ENCODE measurements at regions not wholly inside any gene's neighbourhood (a gene's known extent, or its start where the extent isn't known, plus 50 kb on each side); places are given as distances from the start of the nearest gene placed in this dataset.

- H2AFZ ChIP-seq (ENCODE audit: insufficient read depth, low read depth, low read length, poor library complexity, severe bottlenecking): no peak overlapping the region
- Mint-ChIP-seq H3K36me3 (no peaks in the 10 kb centered on the region), H3K27ac (no peak overlapping the region), H3K27me3 (ENCODE audit: low read depth in 3 of 3) (peaks cover 0 to 1% (median 0%) of the 10 kb centered on the region in 3 donors), H3K4me1 (no peaks in the 10 kb centered on the region), H3K4me3 (no peak overlapping the region), H3K9me3 (peaks cover 2 to 23% (median 9%) of the 10 kb centered on the region in 7 donors)
- H3K9me3 ChIP-seq (replicated peaks in 1 of 2; ENCODE audit: control insufficient read depth in 1 of 2, insufficient read depth in 1 of 2, low read length in 2 of 2): peaks cover 0 to 4% of the 10 kb centered on the region in 2 donors
- no peak overlapping the region for H3K4me3 ChIP-seq (replicated peaks in 1 of 3; ENCODE audit: low read depth in 2 of 3, low read length in 3 of 3)
- no peak overlapping the region for H3K27ac ChIP-seq (ENCODE audit: low read depth in 1 of 2, low read length in 2 of 2)
- H3K4me1 ChIP-seq (ENCODE audit: control insufficient read depth in 1 of 2, insufficient read depth in 2 of 2, low read length in 2 of 2): no peaks in the 10 kb centered on the region
- no peak overlapping the region for H3K4me2 ChIP-seq (replicated peaks; ENCODE audit: extremely low read depth, low read length, poor library complexity, severe bottlenecking)
- no peak for DNase-seq
- no peaks in the 10 kb centered on the region for H4K20me1 ChIP-seq (ENCODE audit: insufficient read depth, low read length)
- no peaks in the 10 kb centered on the region for H3K36me3 ChIP-seq (replicated peaks in 1 of 2; ENCODE audit: control insufficient read depth in 1 of 2, insufficient read depth in 2 of 2, low read length in 2 of 2)
- no peak for TF ChIP-seq CTCF (IDR thresholded peaks at IDR 0.05)
- H3K27me3 ChIP-seq (ENCODE audit: control insufficient read depth in 2 of 2, insufficient read depth in 2 of 2, low read length in 2 of 2): no peaks in the 10 kb centered on the region
- no peak overlapping the region for H3K9ac ChIP-seq (ENCODE audit: insufficient read depth, low read length, poor library complexity, severe bottlenecking)
- no peaks in the 10 kb centered on the region for H3K79me2 ChIP-seq (ENCODE audit: insufficient read depth, low read length)
- WGBS (ENCODE audit: insufficient coverage): no CpG with 5 or more reads among the region's 3 CpGs
- intact Hi-C loops (cut with micrococcal nuclease): no loop called here
Measured at GRCh38 chr2:107290041-107290440, 404.1 kb upstream of the ST6GAL2 start.

DNA sequence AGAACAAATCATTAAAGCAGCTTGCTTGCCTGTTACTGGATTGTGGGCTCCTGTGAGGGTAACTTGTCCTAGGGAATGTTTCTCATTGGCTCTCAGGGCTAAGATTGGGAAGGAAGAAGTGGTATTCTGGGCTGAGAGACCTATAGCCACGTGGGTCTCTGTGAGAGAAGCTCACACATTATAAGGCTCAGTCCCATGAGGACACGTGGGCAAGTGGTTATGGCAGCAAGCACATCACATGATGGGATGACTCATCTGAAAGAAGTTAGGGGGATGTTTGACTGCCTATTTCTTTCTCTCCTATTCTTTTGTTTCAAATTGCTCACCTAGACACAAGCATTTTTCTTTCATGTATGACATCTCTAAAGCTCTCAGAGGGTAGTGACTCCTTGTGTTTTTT lies 418.0 kb upstream of the ST6GAL2 start:
- no peaks in the 10 kb centered on the region for H3K27me3 ChIP-seq (ENCODE audit: control insufficient read depth in 2 of 2, insufficient read depth in 2 of 2, low read length in 2 of 2)
- intact Hi-C loops (cut with micrococcal nuclease): no loop called here
- H3K9ac ChIP-seq (ENCODE audit: insufficient read depth, low read length, poor library complexity, severe bottlenecking): no peak overlapping the region
- no peak overlapping the region for H3K4me2 ChIP-seq (replicated peaks; ENCODE audit: extremely low read depth, low read length, poor library complexity, severe bottlenecking)
- no peak for TF ChIP-seq CTCF (IDR thresholded peaks at IDR 0.05)
- Mint-ChIP-seq H3K4me3 (no peak overlapping the region), H3K27me3 (ENCODE audit: low read depth in 3 of 3) (no peaks in the 10 kb centered on the region), H3K36me3 (no peaks in the 10 kb centered on the region), H3K4me1 (no peaks in the 10 kb centered on the region), H3K27ac (no peak overlapping the region), H3K9me3 (peaks cover 3 to 17% (median 7%) of the 10 kb centered on the region in 7 donors)
- DNase-seq: no peak
- H2AFZ ChIP-seq (ENCODE audit: insufficient read depth, low read depth, low read length, poor library complexity, severe bottlenecking): no peak overlapping the region
- H3K36me3 ChIP-seq (replicated peaks in 1 of 2; ENCODE audit: control insufficient read depth in 1 of 2, insufficient read depth in 2 of 2, low read length in 2 of 2): no peaks in the 10 kb centered on the region
- no peaks in the 10 kb centered on the region for H3K4me1 ChIP-seq (ENCODE audit: control insufficient read depth in 1 of 2, insufficient read depth in 2 of 2, low read length in 2 of 2)
- no peak overlapping the region for H3K27ac ChIP-seq (ENCODE audit: low read depth in 1 of 2, low read length in 2 of 2)
- H4K20me1 ChIP-seq (ENCODE audit: insufficient read depth, low read length): no peaks in the 10 kb centered on the region
- no peak overlapping the region for H3K4me3 ChIP-seq (replicated peaks in 1 of 3; ENCODE audit: low read depth in 2 of 3, low read length in 3 of 3)
- H3K9me3 ChIP-seq (replicated peaks in 1 of 2; ENCODE audit: control insufficient read depth in 1 of 2, insufficient read depth in 1 of 2, low read length in 2 of 2): peaks cover 4% of the 10 kb centered on the region in 2 donors
- 60% methylated on average over 1 of the region's 2 CpGs for WGBS (ENCODE audit: insufficient coverage)
- no peaks in the 10 kb centered on the region for H3K79me2 ChIP-seq (ENCODE audit: insufficient read depth, low read length)

All from CD14-positive monocyte (primary cell).